Subcutaneous abdominal adipose tissue (tissue), 5 donors: ENCODE measurements at regions not wholly inside any gene's neighbourhood (a gene's known extent, or its start where the extent isn't known, plus 50 kb on each side); places are given as distances from the start of the nearest gene placed in this dataset.

Experiments used
- H3K27ac ChIP-seq: one replicate; pipeline ENCODE4 v1.7.0; 2013; ENCODE audit warnings: low read depth, mild to moderate bottlenecking, inconsistent platforms, low read length, moderate library complexity
- H3K27me3 ChIP-seq, 5 donors: one replicate each; pipeline ENCODE4 v1.7.0; 2013; ENCODE audit warnings: low read length in 5 of 5, inconsistent platforms in 1 of 5; ENCODE audit not compliant: control insufficient read depth in 5 of 5, insufficient read depth in 4 of 5
- H3K36me3 ChIP-seq, 5 donors: one replicate each; pipeline ENCODE4 v1.7.0; 2013; ENCODE audit warnings: low read length in 5 of 5; ENCODE audit not compliant: control insufficient read depth in 5 of 5, insufficient read depth in 5 of 5
- H3K4me1 ChIP-seq, 5 donors: one replicate each; pipeline ENCODE4 v1.7.0; 2013; ENCODE audit warnings: low read length in 5 of 5, mild to moderate bottlenecking in 3 of 5, moderate library complexity in 1 of 5; ENCODE audit not compliant: control insufficient read depth in 5 of 5, insufficient read depth in 5 of 5
- H3K4me3 ChIP-seq, 5 donors: one replicate each; pipeline ENCODE4 v1.7.0; 2013; ENCODE audit warnings: low read length in 5 of 5, low read depth in 1 of 5
- H3K9ac ChIP-seq, 5 donors: one replicate each; pipeline ENCODE4 v1.7.0; 2013; ENCODE audit warnings: low read length in 5 of 5, mild to moderate bottlenecking in 4 of 5, moderate library complexity in 3 of 5
- H3K9me3 ChIP-seq, 5 donors: one replicate each; pipeline ENCODE4 v1.7.0; 2013; ENCODE audit warnings: low read length in 5 of 5; ENCODE audit not compliant: control insufficient read depth in 5 of 5
- donor health status: healthy.
- donor health status: healthy.
- donor health status: healthy.
- donor health status: healthy.
- donor health status: healthy.

- Histone ChIP-seq H3K27ac (no peak overlapping the region), H3K9me3 (no peaks in the 10 kb centered on the region), H3K27me3 (no peaks in the 10 kb centered on the region), H3K4me1 (peaks cover 0 to 10% (median 9%) of the 10 kb centered on the region in 5 donors), H3K9ac (no peak overlapping the region), H3K4me3 (no peak overlapping the region), H3K36me3 (no peaks in the 10 kb centered on the region)
Observed at GRCh38 chr5:158226496-158226895, 367.6 kb upstream of the CLINT1 start.

GRCh38 chr5:158224253-158224652, 365.3 kb upstream of the CLINT1 start:
- no peaks in the 10 kb centered on the region for H3K36me3 ChIP-seq
- H3K9ac ChIP-seq, result no peak overlapping the region
- no peaks in the 10 kb centered on the region for H3K9me3 ChIP-seq
- peaks cover 0 to 10% (median 9%) of the 10 kb centered on the region in 5 donors for H3K4me1 ChIP-seq
- no peak overlapping the region for H3K27ac ChIP-seq
- H3K4me3 ChIP-seq, result no peak overlapping the region
- no peaks in the 10 kb centered on the region for H3K27me3 ChIP-seq

GRCh38 chr5:158223054-158223600, 364.2 kb upstream of the CLINT1 start:
- Histone ChIP-seq H3K9ac (no peak overlapping the region), H3K36me3 (no peaks in the 10 kb centered on the region), H3K4me3 (no peak overlapping the region), H3K4me1 (peaks cover 0 to 10% (median 9%) of the 10 kb centered on the region in 5 donors), H3K27me3 (no peaks in the 10 kb centered on the region), H3K9me3 (no peaks in the 10 kb centered on the region), H3K27ac (no peak overlapping the region)

- H3K27ac ChIP-seq, result no peak overlapping the region
- peaks cover 0 to 7% (median 0%) of the 10 kb centered on the region in 5 donors for H3K9me3 ChIP-seq
- peaks cover 0 to 5% (median 0%) of the 10 kb centered on the region in 5 donors for H3K4me1 ChIP-seq
- H3K36me3 ChIP-seq, result no peaks in the 10 kb centered on the region
- H3K4me3 ChIP-seq, result no peak overlapping the region
- H3K9ac ChIP-seq, result no peak overlapping the region
- H3K27me3 ChIP-seq, result no peaks in the 10 kb centered on the region
Observed at GRCh38 chr5:158212917-158213316, 354.0 kb upstream of the CLINT1 start.

DNA sequence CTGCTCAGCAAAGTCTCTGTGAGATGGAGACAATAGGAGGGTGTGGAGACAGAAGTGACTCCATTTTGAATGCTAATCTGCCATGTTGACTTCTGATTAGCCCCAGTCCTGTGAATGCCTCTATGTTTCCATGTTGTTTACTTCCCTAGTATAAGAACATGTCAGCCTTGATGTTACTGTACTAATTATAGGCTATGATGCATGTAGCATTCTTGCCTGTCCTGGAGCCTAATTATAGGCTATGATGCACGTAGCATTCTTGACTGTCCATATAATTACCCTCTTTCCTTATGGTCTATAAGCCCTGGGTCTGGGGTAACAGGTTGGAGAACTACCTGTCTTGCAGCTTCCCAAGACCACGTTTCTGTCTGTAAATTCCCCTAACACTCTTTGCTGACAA, 353.3 kb upstream of the CLINT1 start:
- no peak overlapping the region for H3K9ac ChIP-seq
- H3K4me3 ChIP-seq, result no peak overlapping the region
- H3K4me1 ChIP-seq, result peaks cover 0 to 5% (median 0%) of the 10 kb centered on the region in 5 donors
- H3K36me3 ChIP-seq, result no peaks in the 10 kb centered on the region
- H3K27me3 ChIP-seq, result no peaks in the 10 kb centered on the region
- H3K27ac ChIP-seq, result no peak overlapping the region
- H3K9me3 ChIP-seq, result peaks cover 0 to 7% (median 0%) of the 10 kb centered on the region in 5 donors

DNA sequence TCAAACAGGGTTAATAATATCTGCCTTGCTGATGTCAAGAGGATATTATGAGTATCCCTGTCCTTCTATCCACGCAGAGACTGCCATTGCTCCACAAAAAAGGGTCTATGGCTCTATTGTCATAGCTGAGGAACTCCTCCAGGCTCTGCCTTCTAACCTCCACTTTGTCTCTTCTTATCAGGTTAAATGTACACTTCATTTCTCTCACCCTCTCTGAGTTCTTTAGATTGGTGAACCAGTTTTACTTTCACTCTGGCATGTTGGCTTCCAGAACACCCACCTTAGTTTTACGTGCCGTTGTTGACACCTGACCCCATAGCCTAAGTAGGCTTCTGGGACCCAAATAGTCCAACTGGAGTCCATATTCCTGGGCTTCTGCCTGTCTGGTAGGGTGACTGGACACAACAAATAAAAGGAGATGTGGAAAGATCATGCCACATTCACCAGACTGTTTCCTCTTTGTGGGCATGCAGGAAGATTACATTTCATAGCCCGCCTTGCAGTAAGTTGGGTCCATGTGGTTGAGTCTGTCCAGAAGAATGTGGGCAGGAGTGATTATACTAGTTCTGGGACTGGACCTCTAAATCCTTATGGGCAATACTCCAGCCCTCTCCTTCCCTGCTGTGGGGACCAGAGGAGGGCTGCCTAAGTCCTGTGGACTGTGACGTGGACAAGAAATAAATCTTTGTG, 350.4 kb upstream of the CLINT1 start:
- Histone ChIP-seq H3K27me3 (no peaks in the 10 kb centered on the region), H3K9ac (no peak overlapping the region), H3K9me3 (peaks cover 0 to 7% (median 0%) of the 10 kb centered on the region in 5 donors), H3K27ac (no peak overlapping the region), H3K4me3 (no peak overlapping the region), H3K36me3 (no peaks in the 10 kb centered on the region), H3K4me1 (peaks cover 0 to 5% (median 0%) of the 10 kb centered on the region in 5 donors)

DNA sequence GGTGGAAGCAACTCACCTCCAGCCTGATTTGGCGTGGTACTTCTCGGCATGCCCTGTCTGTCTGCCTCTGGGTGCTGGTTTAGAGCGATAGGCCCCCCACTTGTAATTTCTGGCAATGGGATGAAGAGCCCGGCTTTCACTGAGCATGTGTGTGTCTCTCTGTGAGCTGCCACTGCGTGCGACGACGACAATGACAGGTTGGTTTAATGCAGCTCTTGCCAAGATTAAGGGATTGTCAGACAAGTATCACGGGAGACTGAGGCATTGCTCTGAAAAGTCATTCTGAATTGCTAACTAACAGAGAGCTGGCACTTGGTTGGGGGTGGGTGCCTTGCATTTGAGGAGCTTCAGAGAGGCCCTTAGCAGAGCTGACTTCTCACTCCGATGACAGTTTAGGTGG, 348.8 kb upstream of the CLINT1 start:
- no peaks in the 10 kb centered on the region for H3K27me3 ChIP-seq
- H3K36me3 ChIP-seq, result no peaks in the 10 kb centered on the region
- H3K4me1 ChIP-seq, result peaks cover 0 to 5% (median 0%) of the 10 kb centered on the region in 5 donors
- H3K9ac ChIP-seq, result no peak overlapping the region
- H3K27ac ChIP-seq, result no peak overlapping the region
- peaks cover 0 to 7% (median 0%) of the 10 kb centered on the region in 5 donors for H3K9me3 ChIP-seq
- no peak overlapping the region for H3K4me3 ChIP-seq

DNA sequence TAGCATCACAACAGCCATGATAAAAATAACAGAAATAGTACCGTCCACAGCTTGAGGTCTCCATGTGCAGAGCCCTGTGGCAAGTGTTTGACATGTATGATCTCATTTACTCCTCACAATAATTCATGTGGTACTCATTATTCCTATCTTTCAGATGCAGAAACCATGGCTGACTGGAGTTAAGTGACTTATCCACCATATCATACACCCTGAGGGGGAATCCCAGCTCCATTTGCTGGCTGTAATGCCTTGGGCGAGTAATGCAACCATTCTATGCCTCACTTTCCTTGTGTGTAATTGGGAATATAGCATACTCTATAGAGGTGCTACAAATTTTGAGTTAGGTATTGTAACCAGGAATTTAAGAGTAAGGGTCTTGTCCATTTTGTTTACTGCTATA, 347.0 kb upstream of the CLINT1 start:
- Histone ChIP-seq H3K4me1 (peaks cover 1 to 7% (median 2%) of the 10 kb centered on the region in 5 donors), H3K27ac (no peak overlapping the region), H3K9me3 (peaks cover 0 to 6% (median 0%) of the 10 kb centered on the region in 5 donors), H3K4me3 (no peak overlapping the region), H3K9ac (no peak overlapping the region), H3K36me3 (no peaks in the 10 kb centered on the region), H3K27me3 (no peaks in the 10 kb centered on the region)

DNA sequence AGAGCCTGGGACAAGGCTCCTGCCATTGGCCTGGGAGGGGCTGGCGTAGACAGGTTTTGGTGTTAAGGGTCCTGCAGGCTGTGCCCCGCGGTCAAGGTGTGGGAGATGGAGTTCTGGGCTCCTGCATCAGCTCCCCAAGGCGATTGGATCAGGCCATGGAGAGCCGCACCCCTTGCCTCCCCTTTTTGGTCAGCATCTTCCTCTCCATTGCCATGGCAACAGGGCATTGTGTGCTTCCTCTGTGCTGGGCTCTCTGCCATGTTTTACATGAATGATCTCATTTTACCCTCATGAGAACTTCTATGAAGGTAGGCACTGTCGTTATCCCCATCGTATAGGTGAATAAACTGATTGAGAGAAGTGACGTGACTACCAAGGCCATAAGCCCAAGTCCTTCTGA, 344.3 kb upstream of the CLINT1 start:
- Histone ChIP-seq H3K27ac (no peak overlapping the region), H3K27me3 (no peaks in the 10 kb centered on the region), H3K4me3 (no peak overlapping the region), H3K36me3 (no peaks in the 10 kb centered on the region), H3K4me1 (peaks cover 3 to 9% (median 7%) of the 10 kb centered on the region in 5 donors), H3K9ac (no peak overlapping the region), H3K9me3 (no peaks in the 10 kb centered on the region)

DNA sequence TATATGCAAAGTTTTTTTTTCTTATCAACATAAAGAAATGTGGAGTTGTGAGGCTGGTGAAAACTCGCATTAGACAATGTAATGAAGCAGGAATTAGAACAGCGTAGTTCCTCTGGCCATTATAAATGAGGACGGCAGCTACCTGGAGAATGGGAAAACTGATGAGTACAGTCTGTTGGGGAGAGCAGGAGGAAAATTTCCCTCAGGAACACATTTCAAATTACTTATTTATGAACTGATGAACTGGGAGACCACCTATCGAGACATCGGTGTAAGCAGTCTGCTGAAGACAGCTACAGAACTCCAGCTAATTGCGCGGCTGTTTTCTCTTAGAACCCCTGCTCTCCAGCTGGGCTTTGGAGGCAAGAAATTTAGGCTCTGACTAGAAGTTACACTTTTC, 343.9 kb upstream of the CLINT1 start:
- Histone ChIP-seq H3K36me3 (no peaks in the 10 kb centered on the region), H3K4me1 (peaks cover 3 to 9% (median 7%) of the 10 kb centered on the region in 5 donors), H3K27me3 (no peaks in the 10 kb centered on the region), H3K27ac (no peak overlapping the region), H3K9ac (no peak overlapping the region), H3K9me3 (no peaks in the 10 kb centered on the region), H3K4me3 (no peak overlapping the region)
